ENCODE measurements at regions not wholly inside any gene's neighbourhood (a gene's known extent, or its start where the extent isn't known, plus 50 kb on each side); places are given as distances from the start of the nearest gene placed in this dataset.
A peak's percentile ranks its signal among the peaks of the same experiment; 100 is the strongest.

DNA sequence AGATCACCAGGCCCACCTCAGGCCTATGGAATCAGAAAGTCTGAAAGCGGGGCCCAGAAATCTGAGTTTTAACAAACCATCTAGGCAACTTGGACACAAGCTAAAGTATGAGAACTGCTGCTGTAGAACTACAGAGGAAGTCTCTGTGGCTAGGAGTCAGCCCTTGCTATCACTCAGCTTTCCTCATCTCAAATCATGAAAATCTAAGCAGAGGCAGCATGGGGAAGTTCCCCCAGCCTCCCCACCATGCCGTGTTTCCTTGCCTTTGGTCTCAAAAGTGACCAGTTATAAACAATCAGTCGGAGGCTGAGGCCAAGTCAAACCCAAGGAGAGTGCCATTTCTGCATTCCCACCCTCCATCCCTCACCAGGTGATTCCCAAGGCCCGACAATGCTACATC lies 404.7 kb downstream of the BCL11A start:
- H3K27me3 ChIP-seq (ENCODE audit: control insufficient read depth in 1 of 2, insufficient read depth in 2 of 2, low read length in 2 of 2) = no peaks in the 10 kb centered on the region
- H3K36me3 ChIP-seq (ENCODE audit: control insufficient read depth in 2 of 2, insufficient read depth in 2 of 2, low read length in 1 of 2) = no peaks in the 10 kb centered on the region
- H3K4me3 ChIP-seq (ENCODE audit: low read depth in 1 of 2, low read length in 2 of 2) = no peak overlapping the region
- no peak overlapping the region for H3K27ac ChIP-seq (ENCODE audit: low read depth in 2 of 2, low read length in 1 of 2)
- H3K9me3 ChIP-seq (ENCODE audit: control insufficient read depth in 2 of 2, insufficient read depth in 1 of 2, low read depth in 1 of 2, low read length in 1 of 2) = no peaks in the 10 kb centered on the region
- H3K4me1 ChIP-seq (ENCODE audit: control insufficient read depth in 2 of 2, insufficient read depth in 2 of 2, low read length in 1 of 2) = no peaks in the 10 kb centered on the region
- 75 to 81% methylated on average over 4 of the region's 4 CpGs for WGBS, 2 donors

DNA sequence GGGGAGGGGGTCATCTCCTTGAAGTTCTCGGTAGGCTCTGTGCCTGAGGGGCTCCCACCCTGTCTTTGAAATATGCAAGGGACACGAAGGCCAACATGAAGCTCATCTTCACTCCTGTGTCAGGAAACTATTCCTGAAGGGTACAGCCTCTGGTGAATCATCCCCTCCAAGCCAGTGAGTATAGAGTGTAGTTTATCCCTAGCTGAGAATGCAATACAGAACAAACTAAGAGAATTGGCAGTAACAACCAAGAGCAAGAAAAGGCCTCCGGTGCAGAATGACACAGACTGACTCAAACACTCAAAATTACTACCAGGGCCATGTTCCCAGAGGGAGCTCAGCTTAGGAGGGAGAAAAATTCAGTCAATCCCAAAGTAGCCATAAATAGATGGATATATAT lies 413.3 kb downstream of the BCL11A start:
- Histone ChIP-seq H3K36me3 (ENCODE audit: control insufficient read depth in 2 of 2, insufficient read depth in 2 of 2, low read length in 1 of 2) (no peaks in the 10 kb centered on the region), H3K4me1 (ENCODE audit: control insufficient read depth in 2 of 2, insufficient read depth in 2 of 2, low read length in 1 of 2) (peaks cover 0 to 5% of the 10 kb centered on the region in 2 donors), H3K27ac (ENCODE audit: low read depth in 2 of 2, low read length in 1 of 2) (peak overlapping the region in 1 of 2 donors; percentile 1), H3K9me3 (ENCODE audit: control insufficient read depth in 2 of 2, insufficient read depth in 1 of 2, low read depth in 1 of 2, low read length in 1 of 2) (peaks cover 0 to 4% of the 10 kb centered on the region in 2 donors), H3K27me3 (ENCODE audit: control insufficient read depth in 1 of 2, insufficient read depth in 2 of 2, low read length in 2 of 2) (peaks cover 0 to 3% of the 10 kb centered on the region in 2 donors), H3K4me3 (ENCODE audit: low read depth in 1 of 2, low read length in 2 of 2) (no peak overlapping the region)
- 36 to 54% methylated on average over 3 of the region's 3 CpGs for WGBS, 2 donors

DNA sequence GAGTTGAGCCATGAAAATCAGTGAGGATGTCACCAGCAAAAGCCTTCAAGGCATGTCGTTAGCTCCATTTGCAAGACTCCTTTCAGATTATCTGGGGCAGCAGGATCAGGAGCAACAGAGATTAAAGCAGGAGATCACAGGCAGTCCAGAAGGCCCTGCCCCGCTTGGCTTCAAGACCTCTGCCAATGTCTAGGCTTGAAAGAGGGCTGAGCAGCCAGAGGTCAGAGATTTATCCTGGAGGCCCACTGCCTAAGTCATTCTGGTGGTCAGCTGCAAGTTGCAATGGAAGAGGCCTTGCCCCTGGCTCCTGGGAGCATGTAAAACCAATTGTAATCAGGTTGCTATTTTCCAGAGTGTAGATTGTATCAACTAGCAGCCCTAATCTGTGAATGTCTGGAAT lies 416.5 kb downstream of the BCL11A start:
- WGBS, 2 donors = 93 to 94% methylated on average over 2 of the region's 2 CpGs
- Histone ChIP-seq H3K27ac (ENCODE audit: low read depth in 2 of 2, low read length in 1 of 2) (no peak overlapping the region), H3K4me1 (ENCODE audit: control insufficient read depth in 2 of 2, insufficient read depth in 2 of 2, low read length in 1 of 2) (peaks cover 0 to 5% of the 10 kb centered on the region in 2 donors), H3K36me3 (ENCODE audit: control insufficient read depth in 2 of 2, insufficient read depth in 2 of 2, low read length in 1 of 2) (no peaks in the 10 kb centered on the region), H3K27me3 (ENCODE audit: control insufficient read depth in 1 of 2, insufficient read depth in 2 of 2, low read length in 2 of 2) (peaks cover 0 to 3% of the 10 kb centered on the region in 2 donors), H3K4me3 (ENCODE audit: low read depth in 1 of 2, low read length in 2 of 2) (no peak overlapping the region), H3K9me3 (ENCODE audit: control insufficient read depth in 2 of 2, insufficient read depth in 1 of 2, low read depth in 1 of 2, low read length in 1 of 2) (peaks cover 0 to 4% of the 10 kb centered on the region in 2 donors)

DNA sequence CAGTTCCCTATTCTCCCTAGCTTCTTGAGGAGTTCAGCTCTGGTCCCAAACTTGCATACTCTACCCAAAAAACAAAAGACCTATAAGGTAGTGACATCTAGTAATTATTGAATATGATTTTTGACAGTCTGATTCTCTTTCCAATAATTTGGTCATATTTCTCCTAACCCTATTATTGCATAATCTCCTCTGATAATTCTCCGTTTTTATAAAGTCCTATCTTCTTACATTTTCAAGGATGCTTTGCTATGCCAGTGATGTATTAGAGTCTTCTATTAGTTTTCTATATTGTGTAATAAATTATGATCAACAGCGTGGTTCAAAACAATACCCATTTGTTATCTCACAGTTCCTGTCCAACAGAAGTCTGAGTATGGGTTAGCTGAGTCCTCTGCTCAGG lies 426.3 kb downstream of the BCL11A start:
- Histone ChIP-seq H3K27me3 (ENCODE audit: control insufficient read depth in 1 of 2, insufficient read depth in 2 of 2, low read length in 2 of 2) (no peaks in the 10 kb centered on the region), H3K36me3 (ENCODE audit: control insufficient read depth in 2 of 2, insufficient read depth in 2 of 2, low read length in 1 of 2) (no peaks in the 10 kb centered on the region), H3K27ac (ENCODE audit: low read depth in 2 of 2, low read length in 1 of 2) (no peak overlapping the region), H3K4me1 (ENCODE audit: control insufficient read depth in 2 of 2, insufficient read depth in 2 of 2, low read length in 1 of 2) (no peaks in the 10 kb centered on the region), H3K9me3 (ENCODE audit: control insufficient read depth in 2 of 2, insufficient read depth in 1 of 2, low read depth in 1 of 2, low read length in 1 of 2) (no peaks in the 10 kb centered on the region), H3K4me3 (ENCODE audit: low read depth in 1 of 2, low read length in 2 of 2) (no peak overlapping the region)
- WGBS, 2 donors = 88 to 92% methylated on average over 2 of the region's 2 CpGs

DNA sequence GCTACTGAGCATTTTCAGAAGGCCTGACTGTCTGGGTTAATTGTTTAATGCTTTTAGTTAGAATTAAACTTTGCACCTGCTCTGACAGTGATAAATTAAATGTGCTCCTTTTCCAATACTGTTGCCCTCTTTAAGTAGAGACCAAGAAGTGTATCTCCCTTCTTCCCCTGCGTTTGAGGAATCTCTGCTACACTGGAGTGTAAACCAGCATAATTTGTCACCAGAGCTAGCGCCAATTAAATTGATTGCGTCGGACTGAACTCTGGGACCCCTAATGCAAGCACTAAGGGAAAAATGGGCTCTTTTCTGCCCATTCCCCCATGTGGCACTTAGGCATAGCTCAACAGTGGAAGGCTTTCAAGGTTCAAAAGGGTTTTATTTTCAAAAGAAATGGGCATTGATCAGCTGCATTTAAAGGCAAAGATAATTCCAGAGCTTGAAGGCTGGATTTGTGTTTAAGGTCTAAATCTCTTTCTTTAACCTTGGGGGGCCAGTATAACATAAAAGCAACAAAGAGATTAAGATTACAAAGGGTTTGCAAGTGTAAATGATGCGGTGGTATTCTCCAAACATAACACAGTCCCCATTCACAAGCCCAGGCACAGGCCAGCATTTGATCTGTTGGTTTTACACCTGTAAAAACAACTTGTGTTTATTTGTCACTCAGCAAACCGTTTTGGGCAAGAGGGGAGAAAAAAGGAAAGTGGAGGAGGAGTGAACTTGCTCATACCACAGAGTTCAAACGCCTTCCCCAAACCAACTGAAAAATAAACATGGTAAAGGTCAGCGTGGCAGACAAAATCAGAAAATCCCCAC lies 427.6 kb downstream of the BCL11A start:
- Histone ChIP-seq H3K27ac (ENCODE audit: low read depth in 2 of 2, low read length in 1 of 2) (no peak overlapping the region), H3K4me3 (ENCODE audit: low read depth in 1 of 2, low read length in 2 of 2) (no peak overlapping the region), H3K9me3 (ENCODE audit: control insufficient read depth in 2 of 2, insufficient read depth in 1 of 2, low read depth in 1 of 2, low read length in 1 of 2) (no peaks in the 10 kb centered on the region), H3K27me3 (ENCODE audit: control insufficient read depth in 1 of 2, insufficient read depth in 2 of 2, low read length in 2 of 2) (no peaks in the 10 kb centered on the region), H3K4me1 (ENCODE audit: control insufficient read depth in 2 of 2, insufficient read depth in 2 of 2, low read length in 1 of 2) (no peaks in the 10 kb centered on the region), H3K36me3 (ENCODE audit: control insufficient read depth in 2 of 2, insufficient read depth in 2 of 2, low read length in 1 of 2) (no peaks in the 10 kb centered on the region)
- WGBS, 2 donors = 50 to 54% methylated on average over 8 of the region's 8 CpGs

DNA sequence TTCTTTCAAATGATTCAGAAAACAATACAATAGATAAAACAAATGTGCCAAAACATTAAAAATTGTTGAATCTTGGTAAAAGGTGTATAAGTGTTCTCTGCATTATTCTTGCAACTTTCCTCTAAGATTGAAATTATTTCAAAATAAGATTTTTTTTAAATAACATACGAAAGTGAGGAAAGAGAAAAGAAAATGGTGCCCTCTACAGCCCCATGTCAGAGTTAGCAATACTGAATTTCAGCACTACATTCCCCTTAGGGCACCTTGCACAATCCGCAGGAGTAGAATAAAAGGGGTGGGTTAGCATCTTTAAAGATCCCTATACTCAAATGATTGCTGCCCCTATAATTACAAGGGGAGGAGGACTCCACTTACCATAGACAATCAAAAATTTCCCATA lies 433.7 kb downstream of the BCL11A start:
- Histone ChIP-seq H3K27me3 (ENCODE audit: control insufficient read depth in 1 of 2, insufficient read depth in 2 of 2, low read length in 2 of 2) (no peaks in the 10 kb centered on the region), H3K27ac (ENCODE audit: low read depth in 2 of 2, low read length in 1 of 2) (no peak overlapping the region), H3K36me3 (ENCODE audit: control insufficient read depth in 2 of 2, insufficient read depth in 2 of 2, low read length in 1 of 2) (no peaks in the 10 kb centered on the region), H3K9me3 (ENCODE audit: control insufficient read depth in 2 of 2, insufficient read depth in 1 of 2, low read depth in 1 of 2, low read length in 1 of 2) (no peaks in the 10 kb centered on the region), H3K4me3 (ENCODE audit: low read depth in 1 of 2, low read length in 2 of 2) (no peak overlapping the region), H3K4me1 (ENCODE audit: control insufficient read depth in 2 of 2, insufficient read depth in 2 of 2, low read length in 1 of 2) (no peaks in the 10 kb centered on the region)
- WGBS, 2 donors = 71 to 81% methylated on average over 2 of the region's 2 CpGs

DNA sequence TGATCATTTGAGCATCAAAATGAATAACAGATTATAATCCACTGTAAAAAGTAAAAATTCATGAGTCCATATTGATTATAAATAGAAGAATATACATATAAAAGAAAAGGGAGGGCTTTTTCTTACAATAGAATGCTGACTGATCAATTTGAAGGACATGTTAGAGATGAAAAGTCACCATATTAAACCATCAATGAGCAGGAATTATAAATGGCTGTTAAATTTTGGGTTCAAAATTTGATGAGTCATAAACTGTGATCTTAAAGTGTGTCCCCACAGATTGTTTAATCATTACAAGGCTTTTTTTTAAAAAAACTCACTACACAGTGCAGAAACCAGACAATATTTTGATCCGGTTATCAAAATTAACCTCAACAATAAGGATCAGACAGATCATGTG lies 434.5 kb downstream of the BCL11A start:
- no peaks in the 10 kb centered on the region for H3K4me1 ChIP-seq (ENCODE audit: control insufficient read depth in 2 of 2, insufficient read depth in 2 of 2, low read length in 1 of 2)
- H3K4me3 ChIP-seq (ENCODE audit: low read depth in 1 of 2, low read length in 2 of 2) = no peak overlapping the region
- no peaks in the 10 kb centered on the region for H3K9me3 ChIP-seq (ENCODE audit: control insufficient read depth in 2 of 2, insufficient read depth in 1 of 2, low read depth in 1 of 2, low read length in 1 of 2)
- WGBS, 2 donors = 90 to 95% methylated on average over 1 of the region's 1 CpG
- no peak overlapping the region for H3K27ac ChIP-seq (ENCODE audit: low read depth in 2 of 2, low read length in 1 of 2)
- no peaks in the 10 kb centered on the region for H3K36me3 ChIP-seq (ENCODE audit: control insufficient read depth in 2 of 2, insufficient read depth in 2 of 2, low read length in 1 of 2)
- no peaks in the 10 kb centered on the region for H3K27me3 ChIP-seq (ENCODE audit: control insufficient read depth in 1 of 2, insufficient read depth in 2 of 2, low read length in 2 of 2)

DNA sequence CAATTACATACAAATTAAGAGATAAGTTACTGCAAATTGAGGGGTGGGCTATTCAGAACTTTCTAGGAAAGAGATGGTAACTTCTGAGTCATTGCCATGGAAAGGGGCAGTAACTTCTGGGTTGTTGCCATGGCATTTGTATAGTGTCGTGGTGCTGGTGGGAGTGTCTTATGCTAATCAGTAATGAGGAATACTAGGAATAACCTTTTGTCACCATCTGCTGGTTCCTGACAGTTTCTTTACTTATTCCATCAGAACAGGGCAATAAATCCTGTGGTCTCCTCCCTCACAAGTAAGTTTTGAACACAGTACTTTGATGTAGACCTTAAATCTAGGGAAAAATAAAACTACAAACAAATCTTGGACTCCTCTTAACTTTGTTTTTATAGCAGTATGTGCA lies 435.4 kb downstream of the BCL11A start:
- Histone ChIP-seq H3K27ac (ENCODE audit: low read depth in 2 of 2, low read length in 1 of 2) (no peak overlapping the region), H3K9me3 (ENCODE audit: control insufficient read depth in 2 of 2, insufficient read depth in 1 of 2, low read depth in 1 of 2, low read length in 1 of 2) (no peaks in the 10 kb centered on the region), H3K27me3 (ENCODE audit: control insufficient read depth in 1 of 2, insufficient read depth in 2 of 2, low read length in 2 of 2) (no peaks in the 10 kb centered on the region), H3K36me3 (ENCODE audit: control insufficient read depth in 2 of 2, insufficient read depth in 2 of 2, low read length in 1 of 2) (no peaks in the 10 kb centered on the region), H3K4me3 (ENCODE audit: low read depth in 1 of 2, low read length in 2 of 2) (no peak overlapping the region), H3K4me1 (ENCODE audit: control insufficient read depth in 2 of 2, insufficient read depth in 2 of 2, low read length in 1 of 2) (no peaks in the 10 kb centered on the region)
- WGBS, 2 donors = 47 to 52% methylated on average over 1 of the region's 1 CpG

DNA sequence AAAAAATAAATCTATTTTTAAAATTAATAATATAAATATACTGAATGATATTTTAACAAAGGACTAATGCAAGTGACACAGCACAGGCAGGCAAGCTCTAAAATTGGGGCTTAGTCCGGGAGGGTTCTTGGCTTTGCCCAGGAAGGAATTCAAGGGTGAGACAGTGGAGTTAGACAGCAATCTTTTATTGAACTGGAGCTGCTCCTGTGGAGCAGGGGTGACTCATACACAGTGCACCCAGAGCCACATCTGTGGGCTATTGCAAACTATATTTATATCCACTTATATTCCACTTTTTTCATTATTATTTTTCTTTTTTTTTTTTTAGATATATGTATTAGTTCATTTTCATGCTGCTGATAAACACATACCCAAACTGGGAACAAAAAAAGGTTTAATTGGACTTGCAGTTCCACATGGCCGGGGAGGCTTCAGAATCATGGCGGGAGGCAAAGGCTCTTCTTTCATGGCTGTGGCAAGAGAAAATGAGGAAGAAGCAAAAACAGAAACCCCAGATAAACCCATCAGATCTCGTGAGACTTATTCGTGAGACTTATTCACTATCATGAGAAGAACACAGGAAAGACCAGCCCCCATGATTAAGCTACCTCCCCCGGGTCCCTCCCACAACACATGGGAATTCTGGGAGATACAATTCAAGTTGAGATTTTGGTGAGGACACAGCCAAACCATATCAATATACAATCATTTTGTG lies 437.1 kb downstream of the BCL11A start:
- Histone ChIP-seq H3K27ac (ENCODE audit: low read depth in 2 of 2, low read length in 1 of 2) (no peak overlapping the region), H3K27me3 (ENCODE audit: control insufficient read depth in 1 of 2, insufficient read depth in 2 of 2, low read length in 2 of 2) (no peaks in the 10 kb centered on the region), H3K4me1 (ENCODE audit: control insufficient read depth in 2 of 2, insufficient read depth in 2 of 2, low read length in 1 of 2) (no peaks in the 10 kb centered on the region), H3K4me3 (ENCODE audit: low read depth in 1 of 2, low read length in 2 of 2) (no peak overlapping the region), H3K36me3 (ENCODE audit: control insufficient read depth in 2 of 2, insufficient read depth in 2 of 2, low read length in 1 of 2) (no peaks in the 10 kb centered on the region), H3K9me3 (ENCODE audit: control insufficient read depth in 2 of 2, insufficient read depth in 1 of 2, low read depth in 1 of 2, low read length in 1 of 2) (no peaks in the 10 kb centered on the region)
- 85 to 95% methylated on average over 6 of the region's 6 CpGs for WGBS, 2 donors

DNA sequence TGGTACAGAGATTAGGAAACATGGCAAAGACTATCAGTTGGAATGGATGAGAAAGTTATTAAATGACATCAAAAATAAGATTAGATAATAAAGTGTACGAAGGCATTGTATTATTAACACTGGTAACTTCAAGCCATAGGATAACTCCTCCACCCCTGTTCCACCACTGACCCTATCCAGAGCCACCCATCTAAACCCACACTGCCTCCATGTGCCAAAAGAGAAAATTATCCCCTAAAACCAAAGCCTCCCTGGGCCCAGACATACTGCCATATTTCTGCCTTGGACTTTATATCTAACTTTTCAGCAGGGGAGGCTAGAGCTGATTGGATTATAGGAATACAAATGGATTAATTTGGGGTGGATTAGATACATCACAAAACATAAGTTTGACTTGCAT lies 443.7 kb downstream of the BCL11A start:
- Histone ChIP-seq H3K4me1 (ENCODE audit: control insufficient read depth in 2 of 2, insufficient read depth in 2 of 2, low read length in 1 of 2) (no peaks in the 10 kb centered on the region), H3K36me3 (ENCODE audit: control insufficient read depth in 2 of 2, insufficient read depth in 2 of 2, low read length in 1 of 2) (no peaks in the 10 kb centered on the region), H3K9me3 (ENCODE audit: control insufficient read depth in 2 of 2, insufficient read depth in 1 of 2, low read depth in 1 of 2, low read length in 1 of 2) (no peaks in the 10 kb centered on the region), H3K27me3 (ENCODE audit: control insufficient read depth in 1 of 2, insufficient read depth in 2 of 2, low read length in 2 of 2) (no peaks in the 10 kb centered on the region), H3K4me3 (ENCODE audit: low read depth in 1 of 2, low read length in 2 of 2) (no peak overlapping the region), H3K27ac (ENCODE audit: low read depth in 2 of 2, low read length in 1 of 2) (no peak overlapping the region)
- 65 to 90% methylated on average over 1 of the region's 1 CpG for WGBS, 2 donors
